Liver (tissue), 3 donors: ENCODE measurements at regions not wholly inside any gene's neighbourhood (a gene's known extent, or its start where the extent isn't known, plus 50 kb on each side); places are given as distances from the start of the nearest gene placed in this dataset.

Source experiments
- CTCF ChIP-seq: fragments of 150-350 bp; IDR thresholded peaks from 2 replicates; pipeline ENCODE4 v1.5.1; 2017; ENCODE audit warnings: improper control_type of control experiment, low read depth, low read length; ENCODE audit not compliant: missing input control
- GABPA ChIP-seq, 2 donors: IDR thresholded peaks in 1 of 2; conservative IDR thresholded peaks in 1 of 2; 2 replicates each; pipeline ENCODE4 v1.6.1; 2016; ENCODE audit warnings: antibody characterized with exemption in 2 of 2, mild to moderate bottlenecking in 1 of 2, moderate library complexity in 1 of 2
- HNF4G ChIP-seq: IDR thresholded peaks from 2 replicates; pipeline ENCODE4 v1.6.1; 2016; ENCODE audit warnings: antibody characterized with exemption
- JUND ChIP-seq, 2 donors: IDR thresholded peaks; 2 replicates each; pipeline ENCODE4 v1.6.1; 2016; ENCODE audit warnings: antibody characterized with exemption in 2 of 2
- RAD21 ChIP-seq, 2 donors: IDR thresholded peaks; 2 replicates each; pipeline ENCODE4 v1.6.1; 2016; ENCODE audit warnings: antibody characterized with exemption in 2 of 2, mild to moderate bottlenecking in 2 of 2
- REST ChIP-seq: IDR thresholded peaks from 2 replicates; pipeline ENCODE4 v1.6.1; 2016; ENCODE audit warnings: antibody characterized with exemption, mild to moderate bottlenecking
- SP1 ChIP-seq: IDR thresholded peaks from 2 replicates; pipeline ENCODE4 v1.6.1; 2018; ENCODE audit warnings: antibody characterized with exemption, mild to moderate bottlenecking
- ZBTB33 ChIP-seq: IDR thresholded peaks from 2 replicates; pipeline ENCODE4 v1.6.1; 2016; ENCODE audit warnings: antibody characterized with exemption
- donor health status: healthy.
- donor health status: healthy.

- no peak for TF ChIP-seq ZBTB33
- TF ChIP-seq CTCF = no peak
- no peak for TF ChIP-seq HNF4G
- TF ChIP-seq JUND (IDR thresholded peaks at IDR 0.05) = no peak
- TF ChIP-seq RAD21 (IDR thresholded peaks at IDR 0.05) = no peak
- no peak for TF ChIP-seq SP1
- TF ChIP-seq GABPA (IDR thresholded peaks at IDR 0.05 in 1 of 2, conservative IDR thresholded peaks at IDR 0.05 in 1 of 2) = no peak
- TF ChIP-seq REST = no peak
These were observed 97.3 kb upstream of the FBN2 start for GRCh38 chr5:128635379-128635778.
